Endothelial cell of umbilical vein (primary cell): ENCODE measurements at regions not wholly inside any gene's neighbourhood (a gene's known extent, or its start where the extent isn't known, plus 50 kb on each side); places are given as distances from the start of the nearest gene placed in this dataset.

Source experiments
- BruUV-seq: library from RNA; stranded (reverse); fragments of 400-500 nt; replicated peaks from 2 replicates; lab custom pipeline; 2021; lab: Mats Ljungman, UMichigan
- CTCF ChIA-PET: fragments of 300-600, 350-600 bp; sonication (Branson Sonifier 250); formaldehyde crosslinking; loops from one replicate; lab custom pipeline; 2021; ENCODE audit warnings: antibody characterized with exemption, inconsistent platforms; lab: Charles Lee
- POLR2A ChIA-PET: fragments of 300-600, 350-600 bp; sonication (Branson Sonifier 250); formaldehyde crosslinking; loops from one replicate; lab custom pipeline; 2021; ENCODE audit warnings: antibody characterized with exemption, inconsistent platforms; lab: Charles Lee
- DNase-seq: peaks from one replicate; pipeline ENCODE4 v3.0.0-alpha.2; 2011; ENCODE audit warnings: low read depth, low spot score
- FAIRE-seq: peaks from 2 replicates; lab custom pipeline; 2011; peaks lifted over from hg19 to GRCh38; lab: Jason Lieb, UNC
- H2AFZ ChIP-seq: 2 replicates; pipeline ENCODE4 v1.6.0; 2012; ENCODE audit warnings: low read depth, low read length, control low read depth, inconsistent platforms
- H3K27ac ChIP-seq: 2 replicates; pipeline ENCODE4 v1.5.1; 2011; ENCODE audit warnings: low read depth, mild to moderate bottlenecking, control low read depth, low read length, moderate library complexity; ENCODE audit not compliant: insufficient read depth
- H3K27me3 ChIP-seq, 2 experiments: 2 replicates each; pipeline versions ENCODE4 v1.6.0 to v1.6.1; 2011; ENCODE audit warnings: low read length in 2 of 2, mixed read lengths in 1 of 2; ENCODE audit not compliant: control insufficient read depth in 2 of 2, insufficient read depth in 2 of 2
- H3K36me3 ChIP-seq, 2 experiments: 2 replicates in 1 of 2; 3 replicates in 1 of 2; pipeline ENCODE4 v1.5.1; 2011; ENCODE audit warnings: low read length in 2 of 2, mild to moderate bottlenecking in 1 of 2, moderate library complexity in 1 of 2; ENCODE audit not compliant: control insufficient read depth in 2 of 2, insufficient read depth in 2 of 2; ENCODE audit errors: extremely low read depth in 1 of 2
- H3K4me1 ChIP-seq: 3 replicates; pipeline ENCODE4 v1.5.1; 2011; ENCODE audit warnings: mild to moderate bottlenecking, low read length; ENCODE audit not compliant: control insufficient read depth, insufficient read depth; ENCODE audit errors: extremely low read depth
- H3K4me2 ChIP-seq: 2 replicates; pipeline ENCODE4 v1.6.1; 2011; ENCODE audit warnings: low read length, control low read depth, mixed read lengths; ENCODE audit not compliant: insufficient read depth
- H3K4me3 ChIP-seq, 3 experiments: fragments of 200-600 bp in 1 of 3; sonication (generic), shearing (Covaris generic) in 1 of 3; replicated peaks in 1 of 3; 2 replicates each; pipeline ENCODE4 v1.5.1; 2011 to 2016; ENCODE audit warnings: control low read depth in 3 of 3, low read length in 3 of 3, mild to moderate bottlenecking in 2 of 3, inconsistent platforms in 1 of 3, low read depth in 1 of 3, moderate library complexity in 1 of 3; ENCODE audit not compliant: insufficient read depth in 1 of 3
- H3K79me2 ChIP-seq: 2 replicates; pipeline ENCODE4 v1.6.0; 2012; ENCODE audit warnings: low read length, inconsistent platforms; ENCODE audit not compliant: control insufficient read depth, insufficient read depth
- H3K9ac ChIP-seq: replicated peaks from 2 replicates; pipeline ENCODE3; 2011; ENCODE audit warnings: low read length, control low read depth; ENCODE audit not compliant: insufficient read depth; ENCODE audit errors: extremely low read depth
- H3K9me1 ChIP-seq: replicated peaks from 3 replicates; pipeline ENCODE4 v1.6.0; 2011; ENCODE audit warnings: mild to moderate bottlenecking, low read length; ENCODE audit not compliant: control insufficient read depth, insufficient read depth; ENCODE audit errors: extremely low read depth
- H3K9me3 ChIP-seq: replicated peaks from 2 replicates; pipeline ENCODE4 v1.5.1; 2012; ENCODE audit warnings: low read length, inconsistent platforms; ENCODE audit not compliant: control insufficient read depth, insufficient read depth
- H4K20me1 ChIP-seq: replicated peaks from 2 replicates; pipeline ENCODE3; 2011; ENCODE audit warnings: mild to moderate bottlenecking, low read length; ENCODE audit not compliant: control insufficient read depth, insufficient read depth; ENCODE audit errors: extremely low read depth
- CTCF ChIP-seq, 2 donors: IDR thresholded peaks; 1 replicate in 1 of 2; 2 replicates in 1 of 2; pipeline ENCODE4 v1.5.1; 2011; ENCODE audit warnings: low read length in 2 of 2, mild to moderate bottlenecking in 2 of 2, moderate library complexity in 2 of 2, control low read depth in 1 of 2, inconsistent platforms in 1 of 2, low read depth in 1 of 2; ENCODE audit not compliant: insufficient read depth in 1 of 2; ENCODE audit errors: extremely low read depth in 1 of 2
- EZH2 ChIP-seq: IDR thresholded peaks from 2 replicates; pipeline ENCODE4 v1.6.1; 2012; ENCODE audit warnings: borderline replicate concordance, low read depth, mild to moderate bottlenecking, moderate library complexity, low read length, inconsistent platforms; ENCODE audit not compliant: severe bottlenecking
- FOS ChIP-seq: IDR thresholded peaks from 2 replicates; pipeline ENCODE4 v1.6.1; 2011; ENCODE audit warnings: mild to moderate bottlenecking, low read length, moderate library complexity, borderline replicate concordance; ENCODE audit not compliant: insufficient read depth
- GATA2 ChIP-seq: IDR thresholded peaks from 2 replicates; pipeline ENCODE4 v1.7.0; 2011; ENCODE audit warnings: low read depth, mild to moderate bottlenecking, moderate library complexity, mixed read lengths, low read length; ENCODE audit not compliant: insufficient read length, insufficient read depth
- JUN ChIP-seq: IDR thresholded peaks from 2 replicates; pipeline ENCODE4 v1.6.1; 2011; ENCODE audit warnings: borderline replicate concordance, low read depth; ENCODE audit not compliant: insufficient read length, insufficient read depth
- MAX ChIP-seq: IDR thresholded peaks from 2 replicates; pipeline ENCODE4 v1.6.1; 2011; ENCODE audit not compliant: insufficient read depth, insufficient read length
- MYC ChIP-seq: IDR thresholded peaks from one replicate; pipeline ENCODE4 v1.6.1; 2011; ENCODE audit warnings: mild to moderate bottlenecking, low read depth, low read length
- POLR2A ChIP-seq: IDR thresholded peaks from 2 replicates; pipeline ENCODE4 v1.6.1; 2012; ENCODE audit warnings: low read depth, mild to moderate bottlenecking, control low read depth, low read length
- POLR2AphosphoS5 ChIP-seq: IDR thresholded peaks from 2 replicates; pipeline ENCODE4 v1.6.1; 2012; ENCODE audit warnings: low read depth, mild to moderate bottlenecking, control low read depth, low read length, moderate library complexity; ENCODE audit not compliant: insufficient read depth
- dilution Hi-C: fragments of 300-500 bp; cut with MboI; formaldehyde crosslinking; loops from one replicate; pipeline ENCODE4 v1.15.0; 2019; ENCODE audit warnings: low sequenced_read_pairs; ENCODE audit not compliant: extremely low pct_ligation_motif_present
- intact Hi-C: fragments of 100-400 bp; cut with micrococcal nuclease; formaldehyde crosslinking; loops from one replicate; pipeline ENCODE4 v1.10.0; 2022

- no peaks in the 10 kb centered on the region for H3K9me3 ChIP-seq
- TF ChIP-seq GATA2 (no peak), POLR2A (no peak), JUN (no peak), FOS (no peak), EZH2 (no peak), MYC (no peak), MAX (no peak), POLR2AphosphoS5 (no peak), CTCF (IDR thresholded peaks at IDR 0.05; ENCODE audit: extremely low read depth in 1 of 2, insufficient read depth in 1 of 2, low read depth in 1 of 2, low read length in 2 of 2) (no peak)
- H3K4me1 ChIP-seq: no peaks in the 10 kb centered on the region
- no peak overlapping the region for H3K4me3 ChIP-seq
- no peak overlapping the region for H2AFZ ChIP-seq
- no peak overlapping the region for H3K27ac ChIP-seq
- H3K9ac ChIP-seq: no peak overlapping the region
- POLR2A ChIA-PET: no interaction called here
- no peak for FAIRE-seq
- H3K27me3 ChIP-seq: no peaks in the 10 kb centered on the region
- intact Hi-C loops: no loop called here
- DNase-seq: no peak
- no peaks in the 10 kb centered on the region for H3K36me3 ChIP-seq
- H3K9me1 ChIP-seq: no peaks in the 10 kb centered on the region
- no peaks in the 10 kb centered on the region for H3K79me2 ChIP-seq
- CTCF ChIA-PET: no interaction called here
- dilution Hi-C loops: no loop called here
- H3K4me2 ChIP-seq: no peak overlapping the region
- BruUV-seq: no TSS peak
- no peaks in the 10 kb centered on the region for H4K20me1 ChIP-seq
Observed at GRCh38 chr10:78137147-78137546, 103.5 kb downstream of the RPS24 start.
